ENCODE measurements at regions not wholly inside any gene's neighbourhood (a gene's known extent, or its start where the extent isn't known, plus 50 kb on each side); places are given as distances from the start of the nearest gene placed in this dataset.
"Not testable (repeated sequence)": the region's sequence is repeated elsewhere in the genome, so short reads cannot be mapped to it uniquely, and the experiment has no call there.

DNA sequence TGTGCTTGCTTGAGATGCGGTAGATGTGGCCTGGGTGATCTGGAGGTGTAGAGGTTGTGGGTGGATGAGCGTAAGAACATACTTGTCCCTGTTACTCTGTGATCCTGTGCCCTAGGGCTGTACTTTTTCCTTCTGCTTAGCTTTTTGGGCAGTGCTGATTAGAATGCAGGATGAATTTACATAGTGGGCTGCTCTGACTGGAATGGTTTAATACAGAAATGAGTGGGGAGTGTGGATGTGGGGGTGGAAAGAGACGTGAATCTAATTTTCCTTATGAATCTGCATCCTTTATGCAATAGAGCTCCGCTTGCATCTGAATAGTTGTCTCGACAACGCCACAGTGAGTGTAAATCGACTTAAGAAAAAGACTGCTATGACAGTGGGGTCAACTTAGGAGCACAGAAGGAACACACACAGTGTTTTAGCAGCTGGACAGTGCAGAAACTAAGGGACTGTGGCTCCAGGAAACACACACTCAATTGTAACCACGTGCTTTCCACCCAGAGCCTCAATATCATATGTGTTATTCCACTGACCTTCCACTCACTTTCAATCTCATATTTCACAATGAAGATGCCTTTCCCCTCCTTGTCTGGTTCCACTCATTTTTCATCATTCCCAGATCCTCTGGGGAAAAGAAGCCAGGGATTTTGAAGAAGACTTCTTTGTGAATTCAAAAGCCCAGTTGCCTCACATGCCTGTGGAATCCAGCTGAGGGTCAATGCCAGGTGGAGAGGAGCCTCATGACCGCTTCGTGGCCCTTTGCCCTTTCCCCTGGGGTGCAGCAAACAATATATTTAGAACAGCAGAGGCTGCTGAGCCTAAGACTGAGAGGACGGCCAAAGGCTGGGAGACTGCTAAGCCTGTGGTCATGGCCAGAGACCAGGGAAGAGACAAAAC is 91.4 kb downstream of the BMP15 start:
- 82% methylated on average over 9 of the region's 11 CpGs for WGBS (ENCODE audit: insufficient coverage)
- H3K27ac Mint-ChIP-seq; H3K36me3 Mint-ChIP-seq; H3K27ac ChIP-seq (ENCODE audit: low read length); H3K4me1 ChIP-seq (ENCODE audit: control insufficient read depth, insufficient read depth, low read length); H3K4me3 Mint-ChIP-seq; DNase-seq; H3K4me3 ChIP-seq (ENCODE audit: low read length); H3K9me3 Mint-ChIP-seq; ATAC-seq; H3K27me3 ChIP-seq (ENCODE audit: control insufficient read depth, insufficient read depth, low read length); H3K9me3 ChIP-seq (ENCODE audit: control insufficient read depth, insufficient read depth, low read length); intact Hi-C loops (cut with micrococcal nuclease); H3K27me3 Mint-ChIP-seq (ENCODE audit: low read depth in 2 of 2); H3K36me3 ChIP-seq (ENCODE audit: control insufficient read depth, insufficient read depth, low read length); H3K4me1 Mint-ChIP-seq: not testable (repeated sequence)

- intact Hi-C loops (cut with micrococcal nuclease) = no loop called here
- DNase-seq (no peak), ATAC-seq (no peak)
- Histone ChIP-seq H3K36me3 (ENCODE audit: control insufficient read depth, insufficient read depth, low read length) (no peaks in the 10 kb centered on the region), H3K4me1 (ENCODE audit: control insufficient read depth, insufficient read depth, low read length) (no peaks in the 10 kb centered on the region), H3K27me3 (ENCODE audit: control insufficient read depth, insufficient read depth, low read length) (no peaks in the 10 kb centered on the region), H3K27ac (ENCODE audit: low read length) (no peak overlapping the region), H3K9me3 (ENCODE audit: control insufficient read depth, insufficient read depth, low read length) (no peaks in the 10 kb centered on the region), H3K4me3 (ENCODE audit: low read length) (no peak overlapping the region)
- Mint-ChIP-seq H3K9me3 (no peaks in the 10 kb centered on the region), H3K4me3 (no peak overlapping the region), H3K4me1 (no peaks in the 10 kb centered on the region), H3K27ac (no peak overlapping the region), H3K27me3 (ENCODE audit: low read depth in 2 of 2) (peaks cover 2 to 15% of the 10 kb centered on the region in 2 donors), H3K36me3 (no peaks in the 10 kb centered on the region)
- TF ChIP-seq CTCF (IDR thresholded peaks at IDR 0.05) = no peak
Measured at GRCh38 chrX:51006064-51006463, 95.5 kb downstream of the BMP15 start.

GRCh38 chrX:51024106-51024696 is 113.7 kb downstream of the BMP15 start:
- DNase-seq = no peak
- no peaks in the 10 kb centered on the region for H3K4me1 Mint-ChIP-seq
- Histone ChIP-seq H3K27ac (ENCODE audit: low read length) (no peak overlapping the region), H3K27me3 (ENCODE audit: control insufficient read depth, insufficient read depth, low read length) (no peaks in the 10 kb centered on the region), H3K4me1 (ENCODE audit: control insufficient read depth, insufficient read depth, low read length) (no peaks in the 10 kb centered on the region), H3K4me3 (ENCODE audit: low read length) (no peak overlapping the region), H3K9me3 (ENCODE audit: control insufficient read depth, insufficient read depth, low read length) (no peaks in the 10 kb centered on the region), H3K36me3 (ENCODE audit: control insufficient read depth, insufficient read depth, low read length) (no peaks in the 10 kb centered on the region)
- no peak overlapping the region for H3K27ac Mint-ChIP-seq
- 80% methylated on average over 5 of the region's 5 CpGs for WGBS (ENCODE audit: insufficient coverage)
- no peaks in the 10 kb centered on the region for H3K9me3 Mint-ChIP-seq
- H3K36me3 Mint-ChIP-seq = no peaks in the 10 kb centered on the region
- TF ChIP-seq CTCF (IDR thresholded peaks at IDR 0.05) = no peak
- intact Hi-C loops (cut with micrococcal nuclease) = no loop called here
- ATAC-seq = no peak
- H3K4me3 Mint-ChIP-seq = no peak overlapping the region
- peaks cover 2 to 35% of the 10 kb centered on the region in 2 donors for H3K27me3 Mint-ChIP-seq (ENCODE audit: low read depth in 2 of 2)

DNA sequence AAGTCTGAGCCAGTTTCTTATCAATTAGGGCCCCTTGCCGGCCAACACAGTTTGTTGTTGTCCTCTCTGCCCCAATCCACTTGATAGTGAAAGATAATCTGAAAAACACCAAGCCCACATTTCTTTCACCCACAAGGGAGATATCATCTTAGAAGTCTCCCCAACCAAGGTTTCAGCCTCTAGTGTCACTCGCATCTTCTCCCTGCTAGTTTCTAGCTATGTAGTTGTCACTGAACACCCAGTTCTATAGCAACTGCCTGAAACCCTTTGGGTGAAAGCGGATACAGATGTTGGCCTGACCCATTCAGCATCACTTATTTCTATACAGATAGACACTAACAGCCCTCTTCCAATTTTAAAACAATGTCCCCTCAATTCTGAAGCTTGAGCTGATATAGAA is 116.3 kb downstream of the BMP15 start:
- ATAC-seq = no peak
- Histone ChIP-seq H3K27me3 (ENCODE audit: control insufficient read depth, insufficient read depth, low read length) (no peaks in the 10 kb centered on the region), H3K27ac (ENCODE audit: low read length) (no peak overlapping the region), H3K36me3 (ENCODE audit: control insufficient read depth, insufficient read depth, low read length) (no peaks in the 10 kb centered on the region), H3K9me3 (ENCODE audit: control insufficient read depth, insufficient read depth, low read length) (no peaks in the 10 kb centered on the region), H3K4me1 (ENCODE audit: control insufficient read depth, insufficient read depth, low read length) (no peaks in the 10 kb centered on the region), H3K4me3 (ENCODE audit: low read length) (no peak overlapping the region)
- H3K9me3 Mint-ChIP-seq = no peaks in the 10 kb centered on the region
- H3K27ac Mint-ChIP-seq = no peak overlapping the region
- intact Hi-C loops (cut with micrococcal nuclease) = no loop called here
- no peak for TF ChIP-seq CTCF (IDR thresholded peaks at IDR 0.05)
- no peak overlapping the region for H3K4me3 Mint-ChIP-seq
- DNase-seq = no peak
- peaks cover 2 to 38% of the 10 kb centered on the region in 2 donors for H3K27me3 Mint-ChIP-seq (ENCODE audit: low read depth in 2 of 2)
- H3K36me3 Mint-ChIP-seq = no peaks in the 10 kb centered on the region
- H3K4me1 Mint-ChIP-seq = no peaks in the 10 kb centered on the region
- 74% methylated on average over 3 of the region's 3 CpGs for WGBS (ENCODE audit: insufficient coverage)
